Activated T-cell treated with anti-CD3 and anti-CD28 coated beads for 1 hour (primary cell): ENCODE measurements at regions not wholly inside any gene's neighbourhood (a gene's known extent, or its start where the extent isn't known, plus 50 kb on each side); places are given as distances from the start of the nearest gene placed in this dataset.

Experiments
- DNase-seq: peaks from one replicate; pipeline ENCODE4 v3.0.0-alpha.2; 2020; ENCODE audit warnings: low read depth

DNA sequence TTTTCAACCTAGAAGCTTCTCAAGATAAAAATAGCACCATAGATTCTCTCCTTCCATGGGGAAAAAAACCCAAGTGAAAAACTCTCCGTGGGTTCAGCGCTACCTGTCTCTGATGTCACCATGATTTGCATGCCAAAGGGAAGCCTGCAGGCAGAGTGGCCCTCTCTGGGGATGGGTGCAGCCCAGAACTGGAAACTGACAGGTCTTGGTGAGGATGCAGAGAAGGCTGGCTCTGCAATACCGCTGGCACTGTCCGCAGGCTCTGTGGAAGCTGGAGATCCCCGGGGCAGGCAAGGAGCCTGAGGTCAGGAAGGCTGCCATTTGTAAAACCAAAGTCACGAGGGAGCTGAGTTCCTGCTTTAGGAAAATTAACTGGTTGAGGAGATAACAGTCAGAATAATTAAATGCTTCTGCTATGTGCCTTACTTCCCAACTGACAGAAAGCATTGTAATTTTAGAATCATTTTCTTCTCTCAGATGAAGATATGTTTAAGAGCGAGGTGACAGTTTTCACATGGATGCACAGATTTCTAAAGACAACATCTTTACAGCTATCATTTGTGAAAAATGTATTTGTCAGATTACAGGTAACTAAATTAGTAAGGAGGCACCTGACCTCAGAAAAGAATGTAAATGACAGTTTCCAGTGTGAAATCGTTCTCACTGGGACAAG, 731.5 kb upstream of the FZD8 start:
- no peak for DNase-seq

DNA sequence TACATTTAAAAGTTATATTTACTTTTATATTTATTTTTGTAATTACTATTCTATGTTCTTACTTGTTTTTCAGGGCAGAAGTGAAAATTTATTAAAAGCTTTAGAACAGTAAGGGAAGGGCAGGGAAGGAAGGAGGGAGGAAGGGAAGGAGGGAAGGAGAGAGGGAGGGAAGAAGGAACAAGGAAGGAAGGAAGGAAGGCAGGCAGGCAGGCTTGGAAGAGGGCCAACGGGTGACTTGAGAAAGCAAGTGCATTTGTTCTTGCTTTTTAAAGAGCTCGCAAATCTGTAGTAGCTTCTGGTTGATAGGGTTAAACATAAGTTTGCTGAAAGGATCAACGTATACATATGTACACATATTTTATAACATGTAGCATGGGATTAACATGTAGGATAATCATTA, 725.3 kb upstream of the FZD8 start:
- DNase-seq: no peak

GRCh38 chr10:36366843-36367242, 724.7 kb upstream of the FZD8 start:
- DNase-seq: no peak

GRCh38 chr10:36366065-36366464, 724.0 kb upstream of the FZD8 start:
- DNase-seq: no peak

DNA sequence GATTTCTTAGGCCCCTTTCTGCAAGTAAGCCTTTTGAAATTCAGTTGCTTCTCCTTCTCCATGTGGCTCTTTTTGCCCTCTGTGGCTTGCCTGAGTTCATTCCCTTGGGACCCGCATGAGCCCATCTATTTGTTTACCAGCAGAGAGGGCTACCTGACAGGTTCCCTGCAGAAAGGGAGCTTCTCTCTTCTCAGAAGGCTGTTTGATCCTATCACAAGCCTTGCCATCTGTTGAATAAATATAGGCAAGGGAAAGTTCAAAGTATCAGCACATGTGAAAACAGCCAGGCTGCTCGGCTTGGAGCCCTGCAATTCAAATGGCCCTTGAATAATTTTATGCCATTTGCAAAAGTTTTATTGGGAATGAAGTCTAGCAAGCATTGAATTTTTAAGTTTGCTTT, 720.2 kb upstream of the FZD8 start:
- DNase-seq: no peak

- no peak for DNase-seq
Observed at GRCh38 chr10:36358736-36359135, 716.6 kb upstream of the FZD8 start.

- no peak for DNase-seq
Observed at GRCh38 chr10:36354633-36355032, 712.5 kb upstream of the FZD8 start.

DNA sequence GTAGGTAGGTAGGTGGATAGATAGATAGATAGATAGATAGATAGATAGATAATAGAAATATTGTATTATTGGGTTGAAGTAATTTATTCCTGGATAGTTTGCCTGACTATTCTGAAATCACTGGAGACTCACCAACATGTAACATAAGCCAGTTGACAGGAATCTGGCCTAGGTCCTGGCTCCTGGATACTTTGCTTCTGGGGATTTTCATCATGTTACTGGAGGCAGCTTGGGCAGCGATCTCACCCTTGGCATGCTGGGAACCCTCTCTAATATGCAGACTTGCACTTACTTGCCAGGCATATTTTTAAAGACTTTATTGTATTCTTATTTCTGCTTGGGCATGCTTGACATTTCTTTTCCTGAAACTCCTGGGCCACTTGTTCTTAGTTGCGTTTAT, 709.1 kb upstream of the FZD8 start:
- DNase-seq: no peak

GRCh38 chr10:36349445-36350078, 707.5 kb upstream of the FZD8 start:
- no peak for DNase-seq

- no peak for DNase-seq
Observed at GRCh38 chr10:36345807-36346206, 703.7 kb upstream of the FZD8 start.

- DNase-seq: no peak
Observed at GRCh38 chr10:36345175-36345533, 703.1 kb upstream of the FZD8 start.

DNA sequence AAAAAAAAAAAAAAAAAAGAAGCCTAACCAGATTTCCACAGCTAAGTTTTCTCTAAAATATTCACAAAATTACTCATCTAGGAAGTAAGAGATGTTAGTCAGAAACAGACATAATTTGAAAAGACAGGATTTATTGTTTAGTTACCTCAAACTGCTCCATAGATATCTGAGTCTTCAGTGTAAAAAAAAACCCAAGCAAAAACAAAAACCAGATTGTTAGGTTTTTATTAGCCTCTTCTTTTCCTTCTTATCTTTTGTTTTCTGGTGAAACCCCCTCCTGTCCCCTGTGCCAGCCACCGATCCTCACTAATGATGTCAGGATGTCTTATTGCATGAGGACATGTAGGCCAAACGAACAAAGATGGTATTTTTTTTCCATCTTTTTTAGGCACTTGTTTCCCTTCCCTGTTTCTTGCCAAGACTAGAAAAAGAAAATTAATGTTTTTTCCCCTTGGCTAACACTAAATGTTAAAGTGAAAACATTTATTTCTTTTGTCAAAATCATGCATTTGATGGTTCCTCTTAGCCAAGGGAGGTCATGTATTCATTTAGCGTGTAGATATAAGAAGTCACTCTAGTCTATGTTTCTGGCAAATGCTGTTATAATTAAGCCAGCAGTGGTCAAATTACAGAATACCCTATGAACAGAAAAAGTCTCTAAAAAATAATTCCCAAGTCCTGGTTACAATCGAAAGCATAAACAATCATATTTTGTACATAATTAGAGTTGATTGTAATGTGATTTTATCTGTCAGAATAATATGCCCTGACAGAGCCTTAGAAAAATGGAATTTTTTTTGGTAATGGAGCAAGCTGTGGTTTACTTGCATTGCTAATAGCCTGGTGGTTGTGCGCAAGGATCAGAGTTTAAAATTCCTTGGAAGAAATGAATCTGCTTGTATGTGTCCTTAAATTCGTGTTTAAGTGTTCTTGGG, 702.4 kb upstream of the FZD8 start:
- no peak for DNase-seq

DNA sequence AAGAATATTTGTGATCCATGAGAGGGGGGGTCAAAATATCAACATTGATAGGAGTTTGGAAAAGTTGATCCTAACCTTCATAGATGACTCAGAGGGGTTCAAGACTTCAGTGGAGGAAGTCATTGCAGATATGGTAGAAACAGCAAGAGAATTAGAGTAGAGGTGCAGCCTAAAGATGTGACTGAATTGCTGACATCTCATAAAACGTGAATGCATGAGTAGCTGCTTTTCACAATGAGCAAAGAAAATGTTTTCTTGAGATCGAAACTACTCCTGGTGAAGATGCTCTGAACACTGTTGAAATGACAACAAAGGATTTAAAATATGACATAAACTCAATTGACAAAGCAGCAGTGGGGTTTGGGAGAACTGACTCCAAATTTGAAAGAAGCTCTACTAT, 700.7 kb upstream of the FZD8 start:
- DNase-seq: no peak

GRCh38 chr10:36341471-36341870, 699.4 kb upstream of the FZD8 start:
- DNase-seq: no peak

GRCh38 chr10:36336315-36336714, 694.2 kb upstream of the FZD8 start:
- DNase-seq: no peak

GRCh38 chr10:36333446-36333845, 691.4 kb upstream of the FZD8 start:
- no peak for DNase-seq

- DNase-seq: no peak
Observed at GRCh38 chr10:36332926-36333325, 690.8 kb upstream of the FZD8 start.

- DNase-seq: no peak
Observed at GRCh38 chr10:36331121-36331520, 689.0 kb upstream of the FZD8 start.

- DNase-seq: no peak
Observed at GRCh38 chr10:36325815-36326214, 683.7 kb upstream of the FZD8 start.

DNA sequence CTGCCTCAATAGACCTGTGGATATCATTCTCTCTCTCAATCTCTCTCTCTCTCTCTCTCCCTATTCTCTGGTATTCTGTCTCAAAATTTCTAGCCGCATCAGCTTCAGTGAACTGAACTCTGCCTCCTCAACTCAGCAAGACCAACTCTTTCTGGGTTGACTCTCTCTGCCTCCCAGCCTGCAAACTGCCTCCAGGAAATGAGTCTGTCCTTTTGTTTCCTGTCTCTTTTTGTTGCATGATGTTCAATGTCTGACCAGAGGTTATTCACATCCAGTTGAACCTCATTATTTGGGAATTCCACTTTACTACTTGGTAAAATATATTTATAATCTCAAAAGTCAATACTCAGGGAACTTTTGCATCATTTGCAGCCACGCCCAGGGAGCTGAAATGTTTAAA, 682.7 kb upstream of the FZD8 start:
- no peak for DNase-seq

DNA sequence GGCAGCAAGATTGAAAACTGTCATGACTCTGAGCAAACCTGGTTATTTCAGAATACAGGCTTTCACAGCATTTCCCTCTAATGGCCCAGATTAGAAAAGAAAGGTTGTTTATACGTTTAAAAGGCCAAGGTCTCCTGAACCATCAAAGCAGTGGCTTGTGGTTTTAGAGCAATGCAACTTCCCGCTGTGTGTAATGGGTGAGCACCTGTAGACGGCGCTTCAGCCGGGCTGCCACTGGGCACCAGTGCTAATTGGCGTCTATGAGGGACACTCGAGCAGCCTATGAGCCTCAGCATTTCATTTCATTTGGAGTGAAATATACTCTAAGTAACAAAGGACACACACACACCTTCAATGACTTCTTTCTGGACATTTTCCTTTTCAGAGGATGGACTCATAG, 671.0 kb upstream of the FZD8 start:
- no peak for DNase-seq

GRCh38 chr10:36303896-36304295, 661.8 kb upstream of the FZD8 start:
- no peak for DNase-seq

- DNase-seq: no peak
Observed at GRCh38 chr10:36302086-36302485, 660.0 kb upstream of the FZD8 start.
